ENCODE measurements at regions not wholly inside any gene's neighbourhood (a gene's known extent, or its start where the extent isn't known, plus 50 kb on each side); places are given as distances from the start of the nearest gene placed in this dataset.
"Not testable (repeated sequence)": the region's sequence is repeated elsewhere in the genome, so short reads cannot be mapped to it uniquely, and the experiment has no call there.

DNA sequence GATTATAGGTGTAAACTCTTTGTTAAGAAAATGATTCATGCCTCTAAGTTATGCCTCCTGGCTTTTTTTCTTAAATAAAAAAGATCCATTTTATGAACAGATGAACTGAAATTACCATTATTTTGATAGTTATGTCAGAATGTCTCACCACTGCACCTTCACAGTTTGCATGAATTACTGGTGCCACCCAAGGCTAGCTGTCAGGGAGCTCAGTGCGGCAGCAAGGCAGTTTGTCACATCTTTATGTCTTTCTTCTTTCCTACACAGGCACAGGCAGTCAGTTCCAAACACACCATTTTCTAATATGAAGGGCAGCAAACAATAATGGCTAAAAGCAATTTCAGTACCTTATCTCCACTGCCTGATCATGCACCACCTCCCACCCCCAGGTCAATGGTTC lies 147.7 kb downstream of the SREK1 start:
- no peak overlapping the region for H3K27ac ChIP-seq (ENCODE audit: low read depth in 1 of 2, low read length in 2 of 2)
- 99% methylated on average over 1 of the region's 1 CpG for WGBS
- H3K9ac ChIP-seq (ENCODE audit: low read depth in 1 of 2, low read length in 2 of 2), result no peak overlapping the region
- H3K4me3 ChIP-seq (ENCODE audit: low read depth in 1 of 3, low read length in 3 of 3), result no peak overlapping the region
- H3K36me3 ChIP-seq (ENCODE audit: control insufficient read depth in 4 of 4, insufficient read depth in 3 of 4, low read depth in 1 of 4, low read length in 3 of 4), result no peaks in the 10 kb centered on the region
- no peak for TF ChIP-seq HNF4G (IDR thresholded peaks at IDR 0.05)
- no peak for TF ChIP-seq HNF4A (conservative IDR thresholded peaks at IDR 0.05)
- no peak for TF ChIP-seq NR2F2 (IDR thresholded peaks at IDR 0.05)
- no peak for TF ChIP-seq FOXA1 (IDR thresholded peaks at IDR 0.05)
- TF ChIP-seq, protein P1, sequence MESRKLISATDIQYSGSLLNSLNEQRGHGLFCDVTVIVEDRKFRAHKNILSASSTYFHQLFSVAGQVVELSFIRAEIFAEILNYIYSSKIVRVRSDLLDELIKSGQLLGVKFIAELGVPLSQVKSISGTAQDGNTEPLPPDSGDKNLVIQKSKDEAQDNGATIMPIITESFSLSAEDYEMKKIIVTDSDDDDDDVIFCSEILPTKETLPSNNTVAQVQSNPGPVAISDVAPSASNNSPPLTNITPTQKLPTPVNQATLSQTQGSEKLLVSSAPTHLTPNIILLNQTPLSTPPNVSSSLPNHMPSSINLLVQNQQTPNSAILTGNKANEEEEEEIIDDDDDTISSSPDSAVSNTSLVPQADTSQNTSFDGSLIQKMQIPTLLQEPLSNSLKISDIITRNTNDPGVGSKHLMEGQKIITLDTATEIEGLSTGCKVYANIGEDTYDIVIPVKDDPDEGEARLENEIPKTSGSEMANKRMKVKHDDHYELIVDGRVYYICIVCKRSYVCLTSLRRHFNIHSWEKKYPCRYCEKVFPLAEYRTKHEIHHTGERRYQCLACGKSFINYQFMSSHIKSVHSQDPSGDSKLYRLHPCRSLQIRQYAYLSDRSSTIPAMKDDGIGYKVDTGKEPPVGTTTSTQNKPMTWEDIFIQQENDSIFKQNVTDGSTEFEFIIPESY (IDR thresholded peaks at IDR 0.05), result no peak
- TF ChIP-seq EGR1 (IDR thresholded peaks at IDR 0.05; ENCODE audit: low read depth in 2 of 2), result no peak
- TF ChIP-seq TAF1 (conservative IDR thresholded peaks at IDR 0.05), result no peak
- no peak for TF ChIP-seq RAD21 (IDR thresholded peaks at IDR 0.05)
- TF ChIP-seq JUND (IDR thresholded peaks at IDR 0.05), result no peak
- TF ChIP-seq SP1 (IDR thresholded peaks at IDR 0.05), result no peak
- TF ChIP-seq, protein P2, sequence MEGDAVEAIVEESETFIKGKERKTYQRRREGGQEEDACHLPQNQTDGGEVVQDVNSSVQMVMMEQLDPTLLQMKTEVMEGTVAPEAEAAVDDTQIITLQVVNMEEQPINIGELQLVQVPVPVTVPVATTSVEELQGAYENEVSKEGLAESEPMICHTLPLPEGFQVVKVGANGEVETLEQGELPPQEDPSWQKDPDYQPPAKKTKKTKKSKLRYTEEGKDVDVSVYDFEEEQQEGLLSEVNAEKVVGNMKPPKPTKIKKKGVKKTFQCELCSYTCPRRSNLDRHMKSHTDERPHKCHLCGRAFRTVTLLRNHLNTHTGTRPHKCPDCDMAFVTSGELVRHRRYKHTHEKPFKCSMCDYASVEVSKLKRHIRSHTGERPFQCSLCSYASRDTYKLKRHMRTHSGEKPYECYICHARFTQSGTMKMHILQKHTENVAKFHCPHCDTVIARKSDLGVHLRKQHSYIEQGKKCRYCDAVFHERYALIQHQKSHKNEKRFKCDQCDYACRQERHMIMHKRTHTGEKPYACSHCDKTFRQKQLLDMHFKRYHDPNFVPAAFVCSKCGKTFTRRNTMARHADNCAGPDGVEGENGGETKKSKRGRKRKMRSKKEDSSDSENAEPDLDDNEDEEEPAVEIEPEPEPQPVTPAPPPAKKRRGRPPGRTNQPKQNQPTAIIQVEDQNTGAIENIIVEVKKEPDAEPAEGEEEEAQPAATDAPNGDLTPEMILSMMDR (IDR thresholded peaks at IDR 0.05; ENCODE audit: low read depth, low read length, missing input control), result no peak
- no peak for TF ChIP-seq RXRA (IDR thresholded peaks at IDR 0.05)
- H3K9me3 ChIP-seq (ENCODE audit: control insufficient read depth in 4 of 4, low read length in 3 of 4), result no peaks in the 10 kb centered on the region
- no peaks in the 10 kb centered on the region for H3K27me3 ChIP-seq (ENCODE audit: control insufficient read depth in 4 of 4, insufficient read depth in 4 of 4, low read length in 3 of 4)
- no peaks in the 10 kb centered on the region for H3K4me1 ChIP-seq (ENCODE audit: control insufficient read depth in 4 of 4, insufficient read depth in 4 of 4, low read length in 3 of 4)
- no peak for DNase-seq (ENCODE audit: low spot score)

DNA sequence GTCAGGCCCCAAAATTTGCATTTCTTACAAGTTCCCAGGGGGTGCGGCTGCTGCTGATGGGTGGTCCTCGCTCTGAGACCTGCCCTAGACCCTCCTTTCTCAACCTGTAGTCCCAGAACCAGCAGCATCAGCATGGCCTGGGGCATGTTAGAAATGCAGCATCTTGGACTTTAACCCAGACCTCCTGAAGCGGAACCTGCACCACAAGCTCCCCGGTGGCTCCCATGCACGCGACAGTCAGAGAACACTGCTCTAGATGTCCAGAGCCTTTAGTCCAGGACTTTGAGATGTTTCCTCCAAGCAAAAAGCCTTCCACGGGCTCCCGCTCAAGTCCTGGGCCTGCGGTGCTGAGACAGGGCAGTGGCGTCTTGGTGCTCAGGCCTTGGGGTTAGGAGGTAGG lies 149.8 kb downstream of the SREK1 start:
- WGBS, result 87% methylated on average over 10 of the region's 10 CpGs

DNA sequence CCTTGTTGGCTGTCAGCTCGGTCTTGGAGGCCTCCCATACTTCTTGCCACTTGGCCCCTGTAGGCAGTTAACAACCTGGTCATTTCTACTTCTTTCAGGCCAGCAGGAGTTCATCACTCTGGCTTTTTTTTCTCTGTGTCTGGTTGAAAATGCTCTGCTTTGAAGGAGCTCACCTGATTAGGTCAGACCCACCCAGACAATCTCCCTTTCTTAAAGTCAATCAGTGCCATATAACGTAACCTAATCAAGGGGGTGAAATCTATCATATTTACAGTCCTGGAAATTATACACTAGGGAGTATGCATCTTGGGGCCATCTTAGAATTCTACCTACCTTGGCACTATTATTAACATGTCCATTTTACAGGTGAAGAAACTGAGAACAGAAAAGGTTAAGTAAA lies 155.4 kb downstream of the SREK1 start:
- Histone ChIP-seq H3K36me3 (ENCODE audit: control insufficient read depth in 4 of 4, insufficient read depth in 3 of 4, low read depth in 1 of 4, low read length in 3 of 4) (no peaks in the 10 kb centered on the region), H3K4me3 (ENCODE audit: low read depth in 1 of 3, low read length in 3 of 3) (no peak overlapping the region), H3K9ac (ENCODE audit: low read depth in 1 of 2, low read length in 2 of 2) (no peak overlapping the region), H3K9me3 (ENCODE audit: control insufficient read depth in 4 of 4, low read length in 3 of 4) (no peaks in the 10 kb centered on the region), H3K27ac (ENCODE audit: low read depth in 1 of 2, low read length in 2 of 2) (no peak overlapping the region), H3K27me3 (ENCODE audit: control insufficient read depth in 4 of 4, insufficient read depth in 4 of 4, low read length in 3 of 4) (no peaks in the 10 kb centered on the region), H3K4me1 (ENCODE audit: control insufficient read depth in 4 of 4, insufficient read depth in 4 of 4, low read length in 3 of 4) (no peaks in the 10 kb centered on the region)
- DNase-seq (ENCODE audit: low spot score), result no peak
- no peak for TF ChIP-seq HNF4G (IDR thresholded peaks at IDR 0.05)
- no peak for TF ChIP-seq GABPA (IDR thresholded peaks at IDR 0.05 in 1 of 2, conservative IDR thresholded peaks at IDR 0.05 in 1 of 2)
- TF ChIP-seq, protein P3, sequence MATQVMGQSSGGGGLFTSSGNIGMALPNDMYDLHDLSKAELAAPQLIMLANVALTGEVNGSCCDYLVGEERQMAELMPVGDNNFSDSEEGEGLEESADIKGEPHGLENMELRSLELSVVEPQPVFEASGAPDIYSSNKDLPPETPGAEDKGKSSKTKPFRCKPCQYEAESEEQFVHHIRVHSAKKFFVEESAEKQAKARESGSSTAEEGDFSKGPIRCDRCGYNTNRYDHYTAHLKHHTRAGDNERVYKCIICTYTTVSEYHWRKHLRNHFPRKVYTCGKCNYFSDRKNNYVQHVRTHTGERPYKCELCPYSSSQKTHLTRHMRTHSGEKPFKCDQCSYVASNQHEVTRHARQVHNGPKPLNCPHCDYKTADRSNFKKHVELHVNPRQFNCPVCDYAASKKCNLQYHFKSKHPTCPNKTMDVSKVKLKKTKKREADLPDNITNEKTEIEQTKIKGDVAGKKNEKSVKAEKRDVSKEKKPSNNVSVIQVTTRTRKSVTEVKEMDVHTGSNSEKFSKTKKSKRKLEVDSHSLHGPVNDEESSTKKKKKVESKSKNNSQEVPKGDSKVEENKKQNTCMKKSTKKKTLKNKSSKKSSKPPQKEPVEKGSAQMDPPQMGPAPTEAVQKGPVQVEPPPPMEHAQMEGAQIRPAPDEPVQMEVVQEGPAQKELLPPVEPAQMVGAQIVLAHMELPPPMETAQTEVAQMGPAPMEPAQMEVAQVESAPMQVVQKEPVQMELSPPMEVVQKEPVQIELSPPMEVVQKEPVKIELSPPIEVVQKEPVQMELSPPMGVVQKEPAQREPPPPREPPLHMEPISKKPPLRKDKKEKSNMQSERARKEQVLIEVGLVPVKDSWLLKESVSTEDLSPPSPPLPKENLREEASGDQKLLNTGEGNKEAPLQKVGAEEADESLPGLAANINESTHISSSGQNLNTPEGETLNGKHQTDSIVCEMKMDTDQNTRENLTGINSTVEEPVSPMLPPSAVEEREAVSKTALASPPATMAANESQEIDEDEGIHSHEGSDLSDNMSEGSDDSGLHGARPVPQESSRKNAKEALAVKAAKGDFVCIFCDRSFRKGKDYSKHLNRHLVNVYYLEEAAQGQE (IDR thresholded peaks at IDR 0.05), result no peak
- WGBS, result 95% methylated on average over 2 of the region's 2 CpGs

More for the DNA sequence above, 149.8 kb downstream of the SREK1 start:
- not testable (repeated sequence) for H3K9me3 ChIP-seq (ENCODE audit: control insufficient read depth in 4 of 4, low read length in 3 of 4); H3K36me3 ChIP-seq (ENCODE audit: control insufficient read depth in 4 of 4, insufficient read depth in 3 of 4, low read depth in 1 of 4, low read length in 3 of 4); H3K4me1 ChIP-seq (ENCODE audit: control insufficient read depth in 4 of 4, insufficient read depth in 4 of 4, low read length in 3 of 4); H3K27ac ChIP-seq (ENCODE audit: low read depth in 1 of 2, low read length in 2 of 2); H3K9ac ChIP-seq (ENCODE audit: low read depth in 1 of 2, low read length in 2 of 2); H3K27me3 ChIP-seq (ENCODE audit: control insufficient read depth in 4 of 4, insufficient read depth in 4 of 4, low read length in 3 of 4); DNase-seq (ENCODE audit: low spot score); H3K4me3 ChIP-seq (ENCODE audit: low read depth in 1 of 3, low read length in 3 of 3)

Data from liver (tissue), 8 donors.